B cell (primary cell): ENCODE measurements at regions not wholly inside any gene's neighbourhood (a gene's known extent, or its start where the extent isn't known, plus 50 kb on each side); places are given as distances from the start of the nearest gene placed in this dataset.

Source experiments
- CTCF ChIP-seq: fragments of 200-600 bp; IDR thresholded peaks from one replicate; pipeline ENCODE4 v1.8.0; 2022; ENCODE audit warnings: antibody characterized with exemption, mild to moderate bottlenecking
- EZH2 ChIP-seq: IDR thresholded peaks from 2 replicates; pipeline ENCODE4 v1.6.1; 2012; ENCODE audit warnings: borderline replicate concordance, low read depth, mild to moderate bottlenecking, moderate library complexity, low read length; ENCODE audit not compliant: insufficient read depth, poor library complexity, severe bottlenecking

DNA sequence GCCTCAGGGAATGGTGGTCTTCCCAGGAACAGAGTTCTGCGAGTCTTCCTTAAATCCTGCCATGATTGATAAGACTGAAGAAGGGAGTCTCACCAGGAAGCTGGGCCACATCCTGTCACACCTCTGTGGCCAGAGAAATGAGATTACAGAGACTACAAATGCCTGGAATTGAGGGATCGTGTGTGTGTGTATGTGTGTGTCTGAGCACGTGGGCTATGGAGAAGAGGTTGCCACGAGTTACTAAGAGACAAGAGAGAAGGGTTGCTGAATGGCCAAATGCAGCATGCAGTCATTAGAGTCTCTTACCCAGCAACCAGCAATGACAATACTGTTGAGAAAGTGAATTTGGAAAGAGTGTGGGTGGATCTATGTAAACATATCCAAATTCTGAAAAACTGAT is 443.1 kb downstream of the MFSD1 start:
- no peak for TF ChIP-seq CTCF
- no peak for TF ChIP-seq EZH2
